ENCODE measurements at regions not wholly inside any gene's neighbourhood (a gene's known extent, or its start where the extent isn't known, plus 50 kb on each side); places are given as distances from the start of the nearest gene placed in this dataset.
A peak's percentile ranks its signal among the peaks of the same experiment; 100 is the strongest.

DNA sequence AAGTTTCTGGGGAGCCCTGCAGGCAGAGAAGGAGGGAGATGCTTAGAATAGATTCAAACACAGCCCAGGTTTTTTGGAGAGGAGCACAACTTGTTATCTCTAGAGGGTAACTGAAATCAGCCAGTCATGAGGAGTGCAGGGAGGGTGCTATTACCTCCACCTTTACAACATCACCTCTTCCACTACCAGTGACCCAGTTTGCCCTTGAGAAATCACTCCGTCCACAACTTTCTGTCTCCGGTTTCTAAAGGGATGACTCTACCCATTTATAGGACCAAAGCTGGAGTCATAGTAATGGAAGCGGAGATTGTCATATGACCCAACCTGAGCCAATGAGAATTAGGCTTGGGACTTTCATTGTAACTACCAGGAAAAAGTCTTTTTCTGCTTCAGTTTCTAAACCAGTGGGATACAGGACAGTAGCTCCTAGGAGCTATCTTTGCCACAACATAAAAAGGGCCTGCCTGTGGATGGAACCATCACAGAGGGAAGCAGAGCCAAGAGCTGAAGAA lies 131.2 kb upstream of the SERPIND1 start:
- Histone ChIP-seq H4K5ac (ENCODE audit: insufficient read length, low read depth, low read length) (no peak overlapping the region), H4K8ac (replicated peaks; ENCODE audit: insufficient read length, low read depth, low read length) (no peak overlapping the region), H2BK120ac (ENCODE audit: low read depth, low read length, poor library complexity, severe bottlenecking) (no peak overlapping the region), H3K18ac (ENCODE audit: insufficient read length, low read depth, low read length) (no peak overlapping the region), H3K23ac (ENCODE audit: insufficient read length, low read depth, low read length) (no peak overlapping the region), H3K4ac (ENCODE audit: low read depth, low read length) (no peak overlapping the region), H2BK12ac (ENCODE audit: insufficient read length, low read depth, low read length) (no peak overlapping the region), H2BK20ac (ENCODE audit: low read depth, low read length, poor library complexity, severe bottlenecking) (no peak overlapping the region), H2BK5ac (ENCODE audit: insufficient read length, low read length) (no peak overlapping the region), H3K4me1 (ENCODE audit: insufficient read depth, low read length) (no peaks in the 10 kb centered on the region), H3K4me2 (ENCODE audit: insufficient read depth, insufficient read length, low read length) (no peak overlapping the region), H3K27me3 (ENCODE audit: insufficient read depth, low read length) (no peaks in the 10 kb centered on the region), H3K14ac (ENCODE audit: insufficient read depth, low read length) (no peak overlapping the region), H3K79me2 (ENCODE audit: insufficient read depth, low read length) (no peaks in the 10 kb centered on the region), H3K23me2 (ENCODE audit: insufficient read length, low read depth, low read length, poor library complexity, severe bottlenecking) (no peaks in the 10 kb centered on the region), H2BK15ac (ENCODE audit: low read depth, low read length) (no peak overlapping the region), H3K9ac (ENCODE audit: extremely low read depth, insufficient read length, low read length) (no peak overlapping the region), H2AK5ac (ENCODE audit: insufficient read length, low read length) (no peak overlapping the region), H3K9me3 (ENCODE audit: control insufficient read depth, low read depth, low read length) (no peaks in the 10 kb centered on the region), H2AFZ (ENCODE audit: low read length) (no peak overlapping the region), H4K91ac (ENCODE audit: insufficient read length, low read depth, low read length) (no peak overlapping the region), H3K79me1 (ENCODE audit: insufficient read depth, low read depth, low read length, poor library complexity, severe bottlenecking) (no peaks in the 10 kb centered on the region), H3K27ac (ENCODE audit: insufficient read length, low read depth, low read length) (no peak overlapping the region), H4K20me1 (ENCODE audit: control insufficient read depth, insufficient read depth, insufficient read length) (no peaks in the 10 kb centered on the region), H3T11ph (ENCODE audit: low read length) (no peak overlapping the region), H3K56ac (ENCODE audit: insufficient read length, low read depth, low read length) (no peak overlapping the region)
- Mint-ChIP-seq H3K4me3 (no peak overlapping the region), H3K27me3 (ENCODE audit: low read depth) (peaks cover 6% of the 10 kb centered on the region; the same call in 1 of the 2 replicates), H3K9me3 (peaks cover 0 to 5% of the 10 kb centered on the region in 2 experiments; a peak in 3 of 5 replicates), H3K4me1 (peaks cover 10 to 17% of the 10 kb centered on the region in 2 experiments), H3K36me3 (ENCODE audit: insufficient read depth in 1 of 3, low read depth in 3 of 3) (no peaks in the 10 kb centered on the region; a peak in 1 of 7 replicates), H3K27ac (no peak overlapping the region)
- no peak for TF ChIP-seq CTCF (conservative IDR thresholded peaks at IDR 0.05)
- peak; percentile 8 for DNase-seq
- no CpG with 5 or more reads among the region's 3 CpGs for WGBS (ENCODE audit: extremely low coverage, insufficient read length, low lambda C conversion rate)

All from H9 (cell line).